GM19455 (cell line): ENCODE measurements at regions not wholly inside any gene's neighbourhood (a gene's known extent, or its start where the extent isn't known, plus 50 kb on each side); places are given as distances from the start of the nearest gene placed in this dataset.
"Not testable (repeated sequence)": the region's sequence is repeated elsewhere in the genome, so short reads cannot be mapped to it uniquely, and the experiment has no call there.

Source experiments
- ATAC-seq: cut with Tn5 transposase; IDR thresholded peaks from one replicate; pipeline ENCODE4 v1.9.1; 2021; ENCODE audit not compliant: unreplicated experiment

DNA sequence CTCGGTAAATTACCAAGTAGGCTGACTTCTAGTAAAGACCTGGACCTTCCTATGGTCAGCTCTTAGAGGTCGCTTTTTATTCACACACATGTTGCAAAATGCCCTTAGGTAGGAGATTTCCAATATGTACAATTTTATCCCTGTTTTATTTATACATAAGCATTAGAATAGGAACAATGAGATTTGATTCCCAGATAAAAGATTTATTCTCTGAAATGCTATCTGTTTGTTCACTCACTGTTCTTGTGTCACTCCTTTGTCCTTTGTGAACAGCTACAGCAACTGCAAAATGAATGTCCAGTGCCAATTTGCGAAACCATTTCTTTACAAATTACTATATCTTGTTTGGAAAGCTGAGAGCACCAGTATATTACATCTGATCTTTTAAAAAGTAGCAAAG, 991.5 kb upstream of the TYRP1 start:
- no peak for ATAC-seq

DNA sequence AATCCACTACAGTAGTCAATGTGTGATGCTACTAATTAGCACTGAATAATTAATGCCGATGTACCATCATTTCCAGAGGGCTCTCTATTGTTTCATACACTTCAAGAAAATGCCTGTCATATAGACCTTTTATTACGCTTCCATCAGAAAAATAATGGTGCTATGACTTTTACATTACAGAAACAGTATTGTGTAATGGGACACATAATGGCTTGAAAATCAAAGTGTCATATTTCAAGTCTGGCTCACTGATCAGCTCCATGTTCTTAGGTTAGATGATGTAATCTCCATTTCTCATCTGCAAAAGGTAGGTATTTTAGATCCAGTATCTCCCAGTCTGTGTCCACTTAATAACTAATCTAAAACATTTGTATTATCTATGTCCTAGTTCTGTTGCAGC, 990.6 kb upstream of the TYRP1 start:
- ATAC-seq: no peak

DNA sequence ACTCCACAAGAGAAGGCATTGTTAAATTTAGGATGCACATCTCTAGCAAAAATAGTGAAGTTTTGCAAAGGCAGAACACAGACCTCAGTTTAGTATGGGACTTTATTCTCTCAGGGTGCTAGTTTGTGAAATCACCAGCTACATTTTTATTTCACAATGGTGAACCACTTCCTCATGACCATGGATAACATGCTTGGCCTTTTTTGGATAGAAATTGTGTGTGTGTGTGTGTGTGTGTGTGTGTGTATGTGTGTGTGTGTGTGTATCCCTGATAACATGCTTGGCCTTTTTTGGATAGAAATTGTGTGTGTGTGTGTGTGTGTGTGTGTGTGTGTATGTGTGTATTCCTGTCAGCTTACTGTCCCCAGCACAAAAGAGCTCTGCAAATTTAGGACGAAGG, 989.0 kb upstream of the TYRP1 start:
- not testable (repeated sequence) for ATAC-seq

DNA sequence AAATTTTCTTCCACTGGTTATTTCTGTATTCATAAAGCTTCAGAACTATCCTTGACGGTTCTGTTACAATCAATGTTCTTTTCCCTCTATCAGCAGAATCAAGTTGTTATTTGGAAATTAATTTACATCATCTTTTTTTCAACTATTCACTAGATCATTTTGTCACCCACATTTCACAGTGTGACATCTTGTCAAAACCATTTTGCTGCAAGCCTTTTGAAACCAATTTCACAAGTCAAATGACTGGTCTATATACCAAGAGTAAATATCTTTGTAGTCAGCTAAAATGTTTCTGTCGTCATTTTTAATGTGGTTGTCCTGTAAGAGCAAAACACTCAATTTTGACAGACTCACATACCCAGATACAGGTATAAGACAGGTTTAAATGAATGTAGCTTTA, 984.3 kb upstream of the TYRP1 start:
- no peak for ATAC-seq

DNA sequence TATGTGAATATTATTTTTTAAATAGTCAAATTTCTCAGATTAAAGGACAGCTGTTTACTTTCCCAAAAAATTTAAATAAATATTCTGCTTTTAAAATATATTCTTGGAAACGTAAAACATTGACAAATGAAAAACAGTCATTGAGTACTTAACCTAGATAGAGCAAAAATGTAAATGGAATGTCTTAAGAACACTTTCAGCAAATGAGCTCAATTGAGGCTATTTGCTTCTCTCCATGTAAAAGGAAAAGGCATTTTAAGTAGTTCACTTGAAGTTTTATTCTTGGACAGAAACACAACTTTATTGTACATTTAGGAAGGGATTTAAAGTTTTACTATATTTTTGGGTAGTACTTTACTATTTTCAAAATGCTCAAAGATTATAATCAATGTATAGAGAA, 983.6 kb upstream of the TYRP1 start:
- ATAC-seq: no peak

DNA sequence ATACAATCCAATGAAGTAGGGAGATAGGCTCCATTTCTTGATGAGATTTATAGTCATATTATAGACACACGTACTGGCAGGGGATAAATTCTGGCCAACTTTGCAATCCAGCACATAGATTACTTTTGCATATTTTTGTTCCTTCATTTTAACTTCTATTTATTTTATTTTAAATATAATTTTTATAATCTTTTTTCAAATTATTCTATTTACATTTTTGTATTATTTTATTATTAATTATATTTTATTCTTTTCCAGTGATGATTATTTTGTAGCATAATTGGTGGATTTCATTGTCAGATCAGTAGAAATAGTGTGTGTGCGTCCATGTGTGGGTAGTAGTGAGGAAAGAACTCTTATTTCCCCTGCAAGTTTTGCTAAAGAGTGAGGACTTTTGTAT, 980.1 kb upstream of the TYRP1 start:
- no peak for ATAC-seq

DNA sequence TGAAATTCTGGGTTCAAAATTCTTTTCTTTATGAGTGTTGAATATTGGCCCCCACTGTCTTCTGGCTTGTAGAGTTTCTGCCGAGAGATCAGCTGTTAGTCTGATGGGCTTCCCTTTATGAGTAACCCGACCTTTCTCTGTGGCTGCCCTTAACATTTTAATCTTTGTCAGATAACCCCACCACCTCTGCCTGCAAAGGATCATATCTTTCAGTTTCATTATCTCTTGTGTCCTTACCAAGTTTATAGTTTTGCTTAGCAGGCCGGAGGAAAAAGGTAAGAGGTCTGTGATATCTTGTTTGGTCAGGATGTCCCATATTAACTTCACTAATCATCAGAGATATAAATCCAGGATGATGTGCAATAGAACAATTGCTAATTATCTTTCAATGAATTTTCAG, 970.2 kb upstream of the TYRP1 start:
- ATAC-seq: no peak

DNA sequence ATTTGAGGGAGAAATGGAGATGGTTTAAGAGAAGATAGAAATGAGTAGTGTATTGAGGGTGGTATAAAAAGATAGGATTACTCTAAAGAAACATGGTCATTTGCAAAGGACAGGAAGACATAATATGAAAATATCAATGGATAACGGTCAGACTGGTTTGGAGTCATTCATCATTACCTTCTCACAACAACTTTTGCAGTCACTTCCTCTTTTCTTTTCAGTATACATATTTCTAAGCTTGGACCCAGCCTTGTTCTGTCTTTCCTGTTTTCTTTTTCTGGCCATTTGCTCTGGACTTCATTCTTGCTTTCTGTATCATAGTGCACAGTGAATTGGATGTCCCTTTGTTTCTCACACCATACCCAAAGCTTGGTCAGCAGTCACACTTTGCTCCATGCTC, 966.5 kb upstream of the TYRP1 start:
- ATAC-seq: no peak

DNA sequence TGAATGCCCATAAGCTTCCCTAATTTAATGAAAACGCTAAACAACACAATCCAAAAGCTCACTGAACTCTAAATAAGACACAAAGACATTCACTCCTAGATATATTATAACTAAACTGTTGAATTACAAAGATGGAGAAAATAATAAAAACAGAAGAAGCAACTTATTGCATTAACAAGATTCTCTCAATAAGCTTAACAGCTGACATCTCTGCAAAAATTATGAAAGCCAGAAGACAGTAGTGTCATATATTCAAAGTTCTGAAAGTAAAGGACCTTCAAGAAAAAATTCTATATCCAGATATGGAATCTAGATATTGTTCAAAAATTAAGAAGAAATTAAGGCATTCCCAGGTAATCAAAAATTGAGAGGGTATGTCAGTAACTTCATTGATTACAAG, 957.8 kb upstream of the TYRP1 start:
- ATAC-seq: no peak

DNA sequence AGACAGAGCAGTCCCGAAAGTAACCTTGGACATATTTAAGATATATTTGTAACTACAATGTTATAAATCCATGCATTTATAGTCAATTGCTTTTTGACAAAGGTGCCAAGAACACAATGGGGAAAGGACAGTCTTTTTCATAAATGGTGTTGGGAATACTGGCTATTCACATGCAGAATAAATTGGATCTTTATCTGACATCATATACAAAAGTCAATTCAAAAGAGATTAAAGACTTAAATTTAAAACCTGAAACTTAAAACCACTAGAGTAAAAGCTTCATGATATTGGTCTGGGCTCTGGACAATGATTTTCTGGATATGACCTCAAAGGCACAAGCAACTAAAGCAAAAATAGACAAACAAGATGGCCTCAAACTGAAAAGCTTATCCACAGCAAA, 950.7 kb upstream of the TYRP1 start:
- ATAC-seq: no peak

DNA sequence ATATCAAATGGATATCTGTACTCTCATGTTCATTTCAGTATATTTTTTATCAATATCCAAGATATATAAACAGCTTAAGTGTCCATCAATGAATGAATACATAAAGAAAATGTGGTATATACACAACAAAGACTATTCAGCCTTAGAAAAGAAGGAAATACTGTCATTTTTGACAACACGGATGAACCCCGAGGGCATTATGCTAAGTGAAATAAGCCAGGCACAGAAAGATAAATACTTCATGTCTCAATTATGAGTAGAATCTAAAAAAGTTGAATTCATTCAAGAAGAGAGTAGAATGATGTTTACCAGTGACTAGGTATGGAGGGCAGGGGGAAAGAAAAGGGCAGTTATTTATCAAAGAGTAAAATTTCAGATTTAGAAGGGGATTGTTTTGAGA, 949.8 kb upstream of the TYRP1 start:
- ATAC-seq: no peak

DNA sequence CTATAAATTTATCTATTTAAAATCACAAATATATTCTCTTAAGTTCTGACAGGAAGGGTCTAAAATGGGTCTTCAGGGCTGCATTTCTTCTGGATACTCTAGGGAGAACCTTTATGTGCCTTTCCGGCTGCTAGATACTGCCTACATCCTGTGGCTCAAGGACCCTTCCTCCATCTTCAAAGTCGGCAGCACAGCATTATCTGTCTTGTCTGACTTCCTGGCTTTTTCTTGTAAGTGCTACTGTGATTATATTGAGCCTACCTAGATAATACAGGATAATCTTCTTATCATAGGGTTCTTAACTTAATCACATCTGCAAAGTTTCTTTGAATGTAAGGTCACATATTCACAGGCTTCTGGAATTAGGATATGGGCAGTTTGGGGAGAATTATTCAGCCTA, 943.8 kb upstream of the TYRP1 start:
- no peak for ATAC-seq

DNA sequence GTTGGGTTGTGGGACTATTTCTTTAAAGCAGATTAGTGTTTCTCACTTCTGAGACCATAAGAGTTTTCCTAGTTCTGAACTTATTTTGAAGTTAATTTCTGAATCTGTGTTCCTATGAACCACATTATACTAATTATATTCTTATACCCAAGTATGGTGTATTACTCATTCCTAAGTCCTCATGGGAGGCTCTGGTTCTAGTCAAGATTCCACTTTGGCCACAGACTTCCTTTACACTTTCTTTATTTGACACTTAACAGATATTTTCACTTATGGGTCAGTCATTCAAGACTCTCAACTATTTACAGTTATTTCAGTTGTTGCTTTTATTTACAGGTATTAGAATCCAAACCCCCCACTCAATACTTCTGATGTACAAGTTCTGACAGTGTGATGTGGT, 937.2 kb upstream of the TYRP1 start:
- no peak for ATAC-seq

DNA sequence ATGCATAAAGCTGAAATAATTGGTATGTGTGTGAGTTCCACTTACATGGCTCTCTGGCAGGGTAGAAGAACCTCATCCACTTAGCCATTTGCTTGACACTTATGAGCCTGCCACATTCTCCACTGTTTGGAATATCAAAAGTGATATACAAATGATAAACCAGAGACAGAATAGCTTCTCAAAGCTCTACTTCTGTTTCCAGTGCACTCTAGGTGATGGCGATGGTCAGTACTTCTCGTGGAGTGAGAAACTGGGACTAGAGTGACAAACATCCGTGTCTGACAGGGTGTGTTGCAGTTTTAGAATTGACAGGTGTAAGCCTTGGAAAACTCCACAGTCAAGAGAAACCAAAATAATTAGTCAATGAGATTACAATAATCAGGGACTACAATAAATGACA, 935.8 kb upstream of the TYRP1 start:
- ATAC-seq: no peak

DNA sequence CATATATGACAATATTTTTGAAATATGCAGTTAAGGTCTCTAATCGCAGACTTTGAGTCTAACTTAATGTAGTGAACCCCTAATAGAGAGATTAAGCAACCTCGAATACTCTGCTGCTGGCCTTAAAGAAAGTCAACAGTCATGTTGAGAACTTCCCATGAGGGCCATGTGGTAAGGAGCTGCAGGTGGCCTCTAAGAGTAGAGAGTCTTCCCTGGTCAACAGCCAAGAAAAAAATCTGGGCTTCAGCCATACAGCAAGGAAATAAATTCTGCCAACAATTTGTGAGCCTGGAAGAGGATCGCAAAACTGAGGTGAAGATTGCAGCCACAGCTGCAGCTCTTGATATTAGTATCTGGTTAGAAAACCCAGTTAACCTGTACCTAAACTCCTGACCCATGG, 935.2 kb upstream of the TYRP1 start:
- ATAC-seq: no peak

DNA sequence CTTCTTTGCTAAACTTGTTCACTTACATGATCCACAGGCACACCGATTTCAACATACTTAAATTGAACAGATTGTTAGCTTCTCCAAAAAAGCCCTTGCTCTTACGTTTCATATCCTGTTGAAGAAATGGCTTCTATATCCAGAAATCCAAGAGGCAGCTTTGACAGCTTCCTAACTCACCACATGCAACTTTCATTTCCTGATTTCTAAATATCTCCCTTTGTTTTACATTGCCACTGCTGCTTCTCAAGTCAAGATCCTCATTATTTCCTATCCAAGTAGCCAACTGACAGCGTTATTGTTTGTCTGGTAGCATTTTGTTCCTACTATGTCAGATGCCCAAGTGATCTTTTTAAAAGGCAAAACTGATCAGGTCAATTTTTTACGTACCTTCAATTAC, 913.2 kb upstream of the TYRP1 start:
- no peak for ATAC-seq

DNA sequence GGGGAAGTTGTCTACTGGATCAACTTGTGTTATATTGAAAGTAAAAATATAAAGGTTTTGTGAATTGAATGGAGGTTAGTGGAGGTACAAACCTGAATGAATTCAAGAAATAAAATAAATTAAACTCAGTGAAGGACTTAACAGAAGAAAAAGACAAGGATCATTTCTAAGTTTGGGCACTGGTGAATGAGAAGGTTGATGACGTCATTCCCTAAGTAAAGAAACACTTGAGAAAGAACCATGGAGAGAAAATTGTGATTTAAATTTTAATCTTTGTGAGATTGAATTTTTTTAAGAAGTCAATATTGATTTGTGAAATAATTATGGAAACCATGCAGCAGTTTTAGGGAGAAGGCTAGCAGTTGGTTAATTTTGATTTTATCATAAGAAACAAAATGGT, 900.3 kb upstream of the TYRP1 start:
- ATAC-seq: no peak

DNA sequence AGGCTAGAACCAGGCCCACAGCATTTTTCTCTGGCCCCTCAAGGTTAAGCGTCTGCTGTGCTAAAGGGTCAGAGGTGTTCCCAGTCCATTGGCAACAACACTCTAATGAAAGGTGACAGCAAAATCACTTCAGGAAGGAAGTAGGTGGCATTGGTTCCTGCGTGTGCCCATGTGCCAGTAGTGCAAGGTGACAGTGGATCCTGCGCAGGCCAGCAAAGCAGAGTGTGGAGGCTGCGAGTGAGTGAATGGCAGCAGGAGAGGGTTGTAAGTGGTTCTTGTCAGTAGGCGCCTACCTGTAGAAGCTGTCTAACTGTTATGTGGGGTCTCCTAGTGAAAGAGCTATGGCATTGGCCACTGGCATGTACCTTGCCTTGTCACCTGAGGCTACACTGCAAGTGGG, 898.2 kb upstream of the TYRP1 start:
- no peak for ATAC-seq

DNA sequence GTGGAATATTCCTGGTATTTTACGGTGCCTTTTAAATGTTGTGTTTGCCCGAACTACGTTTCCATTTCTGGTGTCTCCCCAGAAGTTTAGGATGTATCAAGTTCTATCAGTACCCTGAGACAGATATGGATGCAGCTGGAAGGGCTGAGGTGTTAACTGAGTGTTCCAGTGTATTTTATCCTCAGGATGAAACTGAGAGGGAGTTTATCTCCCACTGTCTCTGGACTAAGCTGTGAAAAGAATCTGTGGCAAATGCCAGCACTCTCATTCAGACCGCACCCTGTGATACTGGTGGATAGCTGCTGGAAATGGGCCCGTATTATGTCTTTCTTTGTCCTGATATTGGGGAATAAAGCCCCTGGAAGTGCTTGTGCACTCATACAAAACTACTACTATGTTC, 887.2 kb upstream of the TYRP1 start:
- no peak for ATAC-seq

DNA sequence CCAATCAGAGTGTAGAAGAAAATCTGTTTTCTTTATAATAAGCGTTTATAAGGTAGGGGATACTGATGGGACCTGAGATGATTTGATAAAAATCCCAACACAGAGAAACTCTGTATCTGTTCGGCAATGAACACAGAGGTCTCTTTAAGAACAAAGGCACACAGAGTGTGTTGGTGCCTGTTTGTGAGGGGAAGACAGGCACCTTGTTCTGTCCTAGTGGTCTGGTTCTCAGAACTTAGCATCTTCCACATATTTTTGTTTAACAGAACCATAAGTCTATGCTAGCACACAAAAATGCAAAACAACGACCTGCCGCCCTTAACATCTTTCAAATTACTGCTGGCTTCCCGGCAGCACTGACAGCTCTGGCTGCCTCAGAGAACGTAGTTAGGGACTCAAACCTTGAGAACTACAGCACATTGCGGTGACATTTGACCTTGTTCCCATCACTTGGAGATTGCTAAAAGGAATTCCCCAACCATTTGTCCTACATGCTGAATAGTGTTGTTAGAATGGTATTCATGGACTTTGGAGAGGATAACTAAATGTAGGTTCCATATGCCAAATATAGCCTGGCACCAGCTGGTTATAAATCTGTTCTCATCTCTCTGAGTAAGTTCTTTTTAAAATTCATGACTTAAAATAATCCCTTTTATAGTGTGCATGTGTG, 871.7 kb upstream of the TYRP1 start:
- ATAC-seq: no peak

DNA sequence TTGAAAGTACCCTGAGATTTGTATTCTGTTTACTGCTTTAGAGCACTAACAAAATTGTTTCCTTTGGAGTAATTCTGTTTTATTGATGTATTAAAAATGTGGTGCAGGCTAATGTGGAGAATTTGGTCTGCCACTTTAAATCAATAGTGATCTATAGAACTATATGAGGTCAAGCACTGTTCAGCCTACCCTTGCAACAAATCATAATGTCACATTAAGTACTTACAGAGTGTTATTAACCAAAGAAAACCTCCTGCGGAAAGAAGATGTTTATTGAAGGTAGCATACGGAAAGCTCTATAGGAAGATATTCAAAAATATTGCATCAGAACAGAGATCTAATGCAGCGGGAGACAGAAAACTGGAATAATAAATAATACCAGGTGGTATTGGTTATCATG, 865.0 kb upstream of the TYRP1 start:
- ATAC-seq: no peak

DNA sequence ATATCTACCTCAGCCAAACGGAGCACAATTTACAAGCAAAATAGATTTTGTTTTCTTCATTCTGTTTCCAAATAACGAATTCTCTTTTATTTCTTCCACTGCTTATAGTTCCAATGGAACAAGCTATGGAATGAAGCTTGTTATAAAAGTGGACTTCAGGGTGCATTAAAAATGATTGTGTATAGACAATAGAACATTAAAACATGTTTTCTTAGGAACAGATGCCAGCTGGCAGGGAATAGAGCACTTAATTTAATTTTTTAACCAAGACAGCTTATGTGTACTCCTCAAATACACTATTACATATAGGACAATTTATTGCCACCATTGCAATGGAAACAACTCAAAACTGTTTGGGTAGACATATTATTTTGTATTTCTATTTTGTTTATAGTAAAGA, 860.1 kb upstream of the TYRP1 start:
- ATAC-seq: no peak

DNA sequence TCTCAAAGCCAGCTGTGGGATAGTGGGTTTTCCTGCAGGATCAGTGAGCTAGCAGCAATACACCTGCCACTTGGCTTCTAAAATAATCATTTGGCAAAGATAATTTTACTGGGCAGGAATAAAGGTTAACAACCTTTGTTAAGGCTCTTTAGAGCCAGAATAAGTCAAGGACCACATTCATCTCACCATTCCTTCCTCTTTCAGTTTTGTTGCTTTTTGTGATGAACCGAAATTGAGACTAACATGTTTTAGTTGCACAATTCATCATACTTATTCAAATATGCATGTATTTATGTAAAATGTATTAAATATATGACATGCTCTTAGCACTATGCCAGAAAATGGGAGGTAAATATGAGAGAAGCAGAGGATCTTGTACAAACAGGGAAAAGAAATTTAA, 824.4 kb upstream of the TYRP1 start:
- ATAC-seq: no peak

DNA sequence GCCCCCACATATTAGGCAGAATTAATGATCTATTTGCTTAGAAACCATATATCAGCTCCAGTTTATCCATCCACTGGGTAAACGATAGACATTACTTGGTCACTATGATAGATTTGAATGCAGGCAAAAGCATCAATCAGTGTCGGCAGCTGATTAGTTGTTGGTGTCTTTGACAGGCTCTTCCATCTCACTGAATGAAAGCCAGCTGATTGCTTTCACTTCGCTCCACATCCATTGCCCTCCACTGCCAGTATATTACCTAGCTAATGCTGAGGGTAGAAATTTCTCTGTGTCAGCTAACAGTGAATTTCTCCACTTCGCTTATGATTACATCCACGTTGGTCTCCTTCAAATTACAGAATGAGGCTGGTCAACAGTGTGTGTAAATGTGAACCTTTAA, 821.3 kb upstream of the TYRP1 start:
- ATAC-seq: no peak
